Aorta (tissue), 5 donors: ENCODE measurements at regions not wholly inside any gene's neighbourhood (a gene's known extent, or its start where the extent isn't known, plus 50 kb on each side); places are given as distances from the start of the nearest gene placed in this dataset.
A peak's percentile ranks its signal among the peaks of the same experiment; 100 is the strongest.
"Not testable (repeated sequence)": the region's sequence is repeated elsewhere in the genome, so short reads cannot be mapped to it uniquely, and the experiment has no call there.

ENCODE experiments used
- ATAC-seq: fragments of 200-7000 bp; cut with Tn5 transposase; one replicate; pipeline ENCODE4 v1.9.1; 2022; ENCODE audit warnings: moderate library complexity; ENCODE audit not compliant: low FRiP score
- DNase-seq, 2 donors: peaks; one replicate each; pipeline ENCODE4 v3.0.0-alpha.2; 2020
- H3K27ac ChIP-seq, 2 donors: one replicate each; pipeline ENCODE4 v1.5.1; 2013; ENCODE audit warnings: low read length in 2 of 2, mild to moderate bottlenecking in 2 of 2, moderate library complexity in 2 of 2, control low read depth in 1 of 2, inconsistent platforms in 1 of 2, low read depth in 1 of 2
- H3K27me3 ChIP-seq, 2 donors: one replicate each; pipeline ENCODE4 v1.6.1; 2013; ENCODE audit warnings: control low read depth in 1 of 2, low read length in 1 of 2, mild to moderate bottlenecking in 1 of 2, moderate library complexity in 1 of 2; ENCODE audit not compliant: insufficient read depth in 2 of 2, control insufficient read depth in 1 of 2
- H3K36me3 ChIP-seq, 2 donors: one replicate each; pipeline ENCODE4 v1.6.1; 2013; ENCODE audit warnings: control low read depth in 1 of 2, low read length in 1 of 2, mild to moderate bottlenecking in 1 of 2; ENCODE audit not compliant: insufficient read depth in 2 of 2, control insufficient read depth in 1 of 2
- H3K4me1 ChIP-seq, 2 donors: one replicate each; pipeline ENCODE4 v1.6.1; 2013; ENCODE audit warnings: low read length in 2 of 2, control low read depth in 1 of 2, mild to moderate bottlenecking in 1 of 2, moderate library complexity in 1 of 2; ENCODE audit not compliant: insufficient read depth in 2 of 2, control insufficient read depth in 1 of 2
- H3K4me3 ChIP-seq, 2 donors: one replicate each; pipeline ENCODE4 v1.5.1; 2013; ENCODE audit warnings: low read length in 2 of 2, control low read depth in 1 of 2, mild to moderate bottlenecking in 1 of 2
- H3K9me3 ChIP-seq: one replicate; pipeline ENCODE4 v1.6.1; 2013; ENCODE audit warnings: mild to moderate bottlenecking, low read length; ENCODE audit not compliant: control insufficient read depth
- WGBS, 2 donors: extraction: QIAGEN DNeasy Blood & Tissue Kit; methylation state at CpG; one replicate each; pipeline ENCODE4 v1.1.7; 2013; 5-methylcytosine and 5-hydroxymethylcytosine counted together
- intact Hi-C, 2 donors: fragments of 100-400 bp; cut with DNase I; formaldehyde crosslinking; loops; one replicate each; pipeline versions ENCODE4 v1.14.2 to v1.15.0; 2022
- donor health status: healthy with polysubstance abuse.
- donor health status: Bipolar disorder and iron deficiency.
- donor health status: DM: no; HTN: no; CAD: no.
- donor health status: DM: no; HTN: no; CAD: no.
- donor health status: DM: yes; HTN: yes; CAD: no.

DNA sequence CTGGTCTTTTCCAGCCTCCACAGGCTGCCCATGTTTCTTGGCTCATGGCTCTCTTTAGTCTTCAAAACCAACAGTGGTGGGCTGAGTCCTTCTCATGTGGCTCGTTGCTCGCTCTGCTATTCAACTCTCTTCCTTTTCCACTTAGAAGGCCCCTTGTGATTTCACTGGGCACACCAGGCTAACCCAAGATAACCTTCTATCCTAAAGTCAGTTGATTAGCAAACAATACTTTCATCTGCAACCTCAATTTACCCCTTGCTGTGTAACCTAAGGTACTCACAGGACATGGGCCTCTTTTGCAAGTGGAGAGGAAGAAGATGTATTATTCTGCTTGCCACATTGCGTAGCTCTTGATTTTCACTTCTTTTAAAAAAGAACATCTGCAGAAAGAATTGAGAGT, 79.6 kb downstream of the UTRN start:
- H3K4me3 ChIP-seq, result no peak overlapping the region
- no peaks in the 10 kb centered on the region for H3K36me3 ChIP-seq
- no peaks in the 10 kb centered on the region for H3K27me3 ChIP-seq
- H3K9me3 ChIP-seq, result no peaks in the 10 kb centered on the region
- peaks cover 3 to 4% of the 10 kb centered on the region in 2 donors for H3K4me1 ChIP-seq
- 86 to 90% methylated on average over 3 of the region's 3 CpGs for WGBS, 2 donors
- intact Hi-C loops, result no loop called here
- no peak for ATAC-seq
- no peak overlapping the region for H3K27ac ChIP-seq
- no peak for DNase-seq

DNA sequence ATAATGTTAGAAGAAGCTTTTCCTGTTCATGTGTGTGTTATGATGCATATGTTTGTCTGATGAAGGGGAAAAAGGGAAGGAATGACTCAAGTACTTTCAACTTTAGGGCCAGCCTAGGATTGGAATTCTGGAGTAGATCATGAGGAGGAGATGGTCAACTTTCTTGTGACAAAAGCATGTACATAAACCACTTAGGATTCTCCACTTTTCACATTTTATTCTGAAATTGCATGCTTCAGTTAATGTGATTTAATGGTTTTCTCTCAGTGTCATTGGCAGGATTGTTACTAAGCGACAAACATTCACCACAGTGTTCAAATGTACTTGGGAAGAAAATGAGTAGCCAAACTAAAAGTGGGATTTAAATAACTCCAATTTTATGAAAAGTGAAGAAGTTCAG, 80.1 kb downstream of the UTRN start:
- no peak overlapping the region for H3K4me3 ChIP-seq
- DNase-seq, result no peak
- no peak overlapping the region for H3K27ac ChIP-seq

GRCh38 chr6:144369696-144370095, 84.6 kb downstream of the UTRN start:
- H3K27ac ChIP-seq, H3K36me3 ChIP-seq, intact Hi-C loops, H3K4me1 ChIP-seq, H3K27me3 ChIP-seq, ATAC-seq, DNase-seq, H3K9me3 ChIP-seq, H3K4me3 ChIP-seq: not testable (repeated sequence)
- 79 to 83% methylated on average over 1 of the region's 1 CpG for WGBS, 2 donors

More for the DNA sequence above, 80.1 kb downstream of the UTRN start:
- intact Hi-C loops, result no loop called here
- ATAC-seq, result no peak
- Histone ChIP-seq H3K27me3 (no peaks in the 10 kb centered on the region), H3K9me3 (no peaks in the 10 kb centered on the region), H3K36me3 (no peaks in the 10 kb centered on the region), H3K4me1 (peaks cover 3 to 4% of the 10 kb centered on the region in 2 donors)
- 97 to 98% methylated on average over 1 of the region's 1 CpG for WGBS, 2 donors

- Histone ChIP-seq H3K36me3 (no peaks in the 10 kb centered on the region), H3K27me3 (no peaks in the 10 kb centered on the region), H3K4me1 (no peaks in the 10 kb centered on the region), H3K4me3 (no peak overlapping the region), H3K27ac (no peak overlapping the region), H3K9me3 (no peaks in the 10 kb centered on the region)
- 99 to 100% methylated on average over 2 of the region's 2 CpGs for WGBS, 2 donors
- DNase-seq, result no peak
- no peak for ATAC-seq
- intact Hi-C loops, result no loop called here
Observed at GRCh38 chr6:144372116-144372515, 87.0 kb downstream of the UTRN start.

DNA sequence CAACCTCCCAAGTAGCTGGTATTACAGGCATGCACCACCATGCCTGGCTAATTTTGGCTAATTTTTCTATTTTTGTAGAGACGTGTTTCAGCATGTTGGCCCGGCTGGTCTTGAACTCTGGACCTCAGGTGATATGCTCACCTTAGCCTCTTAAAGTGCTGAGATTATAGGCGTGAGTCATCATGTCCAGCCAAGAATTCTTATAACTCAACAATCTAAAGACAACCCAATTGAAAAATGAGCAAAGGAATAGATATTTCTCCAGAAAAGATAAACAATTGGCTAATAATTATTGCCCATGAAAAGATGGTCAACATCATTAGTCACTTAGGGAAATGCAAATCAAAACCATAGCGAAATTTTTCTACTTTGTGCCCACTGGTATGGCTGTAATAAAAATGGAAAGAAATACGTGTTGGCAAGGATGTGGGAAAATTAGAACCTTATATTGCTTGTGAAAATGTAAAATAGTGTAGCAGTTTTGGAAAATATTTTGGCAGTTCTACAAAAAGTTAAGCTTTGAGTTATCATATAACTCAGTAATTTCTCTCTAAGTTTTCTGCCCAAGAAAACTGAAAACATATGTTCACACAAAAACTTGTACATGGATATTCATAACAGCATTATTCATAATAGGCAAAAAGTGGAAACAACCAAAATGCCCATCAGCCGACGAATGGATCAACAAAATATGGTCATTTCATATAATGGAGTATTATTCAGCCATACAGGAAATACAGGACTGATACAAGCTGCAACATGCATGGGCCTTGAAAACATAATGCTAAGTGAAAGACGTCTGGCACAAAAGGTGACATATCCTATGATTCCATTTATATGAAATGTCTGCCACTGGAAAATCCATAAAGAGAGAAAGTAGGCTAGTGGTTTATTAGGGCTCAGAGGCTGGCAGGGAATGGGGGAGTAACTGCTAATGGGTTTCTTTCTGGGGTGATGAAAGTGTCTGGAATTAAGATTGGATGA, 87.8 kb downstream of the UTRN start:
- no peaks in the 10 kb centered on the region for H3K4me1 ChIP-seq
- 83 to 86% methylated on average over 8 of the region's 8 CpGs for WGBS, 2 donors

DNA sequence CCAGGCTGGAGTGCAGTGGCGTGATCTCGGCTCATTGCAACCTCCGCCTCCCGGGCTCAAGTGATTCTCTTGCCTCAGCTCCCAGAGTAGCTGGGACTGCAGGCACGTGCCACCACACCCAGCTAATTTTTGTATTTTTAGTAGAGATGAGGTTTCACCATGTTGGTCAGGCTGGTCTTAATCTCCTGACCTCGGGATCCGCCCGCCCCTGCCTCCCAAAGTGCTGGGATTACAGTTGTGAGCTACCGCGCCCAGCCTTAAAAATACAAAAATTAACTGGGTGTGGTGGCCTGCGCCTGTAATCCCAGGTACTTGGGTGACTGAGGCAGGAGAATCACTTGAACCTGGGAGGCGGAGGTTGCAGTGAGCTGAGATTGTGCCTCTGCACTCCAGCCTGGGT, 89.4 kb downstream of the UTRN start:
- H3K27ac ChIP-seq, H3K4me3 ChIP-seq, H3K27me3 ChIP-seq, H3K9me3 ChIP-seq, intact Hi-C loops, H3K4me1 ChIP-seq, DNase-seq, ATAC-seq, H3K36me3 ChIP-seq: not testable (repeated sequence)
- 98% methylated on average over 12 of the region's 12 CpGs for WGBS, 2 donors

More for the DNA sequence above, 87.8 kb downstream of the UTRN start:
- intact Hi-C loops, result no loop called here
- no peaks in the 10 kb centered on the region for H3K27me3 ChIP-seq
- no peak overlapping the region for H3K4me3 ChIP-seq
- no peaks in the 10 kb centered on the region for H3K9me3 ChIP-seq
- ATAC-seq (no peak), DNase-seq (no peak)
- H3K36me3 ChIP-seq, result no peaks in the 10 kb centered on the region
- no peak overlapping the region for H3K27ac ChIP-seq

- Histone ChIP-seq H3K27me3 (no peaks in the 10 kb centered on the region), H3K4me1 (no peaks in the 10 kb centered on the region)
Observed at GRCh38 chr6:144377586-144378210, 92.6 kb downstream of the UTRN start.

DNA sequence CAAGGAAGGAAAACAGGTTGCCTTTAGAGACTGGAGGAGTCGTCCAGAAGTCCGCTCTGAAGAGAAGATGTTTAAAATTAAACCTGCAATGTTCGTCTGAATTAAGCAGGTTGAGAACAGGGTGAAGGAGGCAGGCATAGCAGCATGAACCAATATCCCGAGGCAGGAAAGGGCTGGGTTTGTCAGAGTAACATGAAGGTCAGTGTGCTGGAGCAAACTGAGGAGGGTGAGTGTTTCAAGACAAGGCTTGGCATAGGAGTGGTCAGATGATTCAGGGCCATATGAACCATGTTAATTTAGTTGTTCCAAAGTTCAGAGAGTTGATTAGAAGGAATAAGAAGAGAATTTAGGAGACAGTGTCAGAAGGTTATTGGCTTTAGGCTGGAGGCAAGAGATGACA, 93.3 kb downstream of the UTRN start:
- DNase-seq, result no peak
- WGBS, 2 donors, result 66 to 77% methylated on average over 4 of the region's 4 CpGs
- Histone ChIP-seq H3K4me3 (no peak overlapping the region), H3K36me3 (no peaks in the 10 kb centered on the region), H3K4me1 (no peaks in the 10 kb centered on the region), H3K9me3 (no peaks in the 10 kb centered on the region), H3K27ac (no peak overlapping the region), H3K27me3 (no peaks in the 10 kb centered on the region)
- intact Hi-C loops, result no loop called here
- no peak for ATAC-seq

More at GRCh38 chr6:144377586-144378210, 92.6 kb downstream of the UTRN start:
- intact Hi-C loops, result no loop called here
- H3K27ac ChIP-seq, result no peak overlapping the region
- no peaks in the 10 kb centered on the region for H3K9me3 ChIP-seq
- H3K4me3 ChIP-seq, result no peak overlapping the region
- no peak for DNase-seq
- H3K36me3 ChIP-seq, result no peaks in the 10 kb centered on the region
- ATAC-seq, result peak; percentile 46
- 41 to 45% methylated on average over 2 of the region's 2 CpGs for WGBS, 2 donors

DNA sequence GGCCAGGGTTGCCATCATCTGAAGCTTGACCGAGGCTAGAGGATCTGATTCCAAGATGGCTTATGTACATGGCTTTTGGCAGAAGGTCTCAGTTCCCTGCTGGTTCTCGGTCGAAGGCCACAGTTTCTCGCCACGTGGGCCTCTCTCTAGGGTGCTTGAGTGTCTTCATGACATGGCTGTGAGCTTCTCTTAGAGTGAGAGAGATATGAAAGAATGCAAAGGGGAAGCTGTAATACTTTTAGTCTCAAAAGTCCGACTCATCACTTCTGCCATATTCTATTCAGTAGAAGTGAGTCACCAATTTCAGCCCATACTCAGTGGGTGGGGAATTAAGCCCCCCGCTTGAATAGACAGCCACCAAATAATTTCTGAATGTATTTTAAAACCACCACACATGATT, 94.2 kb downstream of the UTRN start:
- Histone ChIP-seq H3K4me1 (no peaks in the 10 kb centered on the region), H3K4me3 (no peak overlapping the region), H3K36me3 (no peaks in the 10 kb centered on the region), H3K27me3 (no peaks in the 10 kb centered on the region), H3K9me3 (no peaks in the 10 kb centered on the region), H3K27ac (no peak overlapping the region)
- ATAC-seq (no peak), DNase-seq (no peak)
- intact Hi-C loops, result no loop called here
- 91 to 94% methylated on average over 7 of the region's 7 CpGs for WGBS, 2 donors
